HG03565 (cell line): ENCODE measurements at regions not wholly inside any gene's neighbourhood (a gene's known extent, or its start where the extent isn't known, plus 50 kb on each side); places are given as distances from the start of the nearest gene placed in this dataset.

Source experiments
- ATAC-seq: cut with Tn5 transposase; IDR thresholded peaks from one replicate; pipeline ENCODE4 v1.9.1; 2021; ENCODE audit warnings: mild to moderate bottlenecking, moderate library complexity; ENCODE audit not compliant: unreplicated experiment

GRCh38 chr11:32200136-32200847, 109.4 kb downstream of the RCN1 start:
- ATAC-seq, result no peak

- ATAC-seq, result no peak
Measured at GRCh38 chr11:32204751-32205150, 113.9 kb downstream of the RCN1 start.

DNA sequence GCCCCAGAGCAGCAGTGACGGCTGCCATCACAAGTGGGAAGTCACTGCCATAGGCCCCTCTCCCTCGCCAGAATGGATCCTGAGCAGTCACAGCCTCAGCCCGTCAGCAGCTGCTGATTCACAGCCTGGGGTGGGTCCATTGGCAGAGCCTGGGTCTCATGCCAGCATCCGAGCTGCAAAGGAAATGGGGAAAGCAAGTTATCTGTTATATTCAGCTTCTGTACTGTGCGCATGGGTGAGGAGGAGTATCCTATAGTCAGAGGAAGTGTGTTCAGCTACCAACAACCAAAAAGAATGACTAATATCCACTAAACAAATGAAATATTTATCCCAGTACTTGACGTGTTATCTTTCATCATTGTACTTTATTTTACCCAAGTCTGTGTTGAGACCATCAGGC, 119.7 kb downstream of the RCN1 start:
- ATAC-seq, result no peak

DNA sequence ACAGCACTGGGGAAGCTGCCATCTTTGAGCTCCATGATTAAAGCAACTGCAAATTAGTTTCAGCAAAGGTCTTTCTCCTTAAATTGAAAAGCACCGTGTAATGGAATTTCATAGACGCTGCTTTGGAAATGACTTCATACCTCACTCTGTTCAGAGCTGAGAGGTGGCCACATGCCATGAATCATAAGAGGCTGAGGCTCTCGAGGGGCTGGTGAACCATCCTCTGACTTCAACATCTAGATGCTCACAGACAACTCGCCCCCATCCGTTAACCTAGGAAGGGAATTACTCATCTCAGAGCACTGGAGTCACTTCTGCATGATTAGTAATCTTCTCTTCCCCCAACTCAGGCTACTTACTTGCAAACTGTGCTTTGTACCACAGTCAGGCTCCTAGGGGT, 122.3 kb downstream of the RCN1 start:
- peak; percentile 53 for ATAC-seq

DNA sequence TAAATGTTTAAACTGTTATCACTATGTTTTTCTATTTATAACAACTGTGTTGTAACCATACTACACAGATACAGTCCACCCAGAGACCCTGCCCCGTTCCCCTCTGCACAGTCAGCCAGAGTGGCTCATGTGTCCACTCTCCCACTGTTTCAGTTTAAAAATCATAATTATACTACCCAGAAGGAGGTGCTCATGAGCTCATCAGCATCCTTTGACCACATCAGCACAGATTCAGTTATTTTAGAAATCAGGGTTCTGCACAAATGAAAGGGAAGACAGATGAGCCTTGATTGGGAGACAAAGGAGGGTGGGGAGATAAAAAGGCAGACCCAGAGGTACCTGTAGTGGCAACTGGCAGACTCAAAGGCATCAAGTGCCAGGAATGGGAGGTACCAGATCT, 124.3 kb downstream of the RCN1 start:
- ATAC-seq, result no peak

DNA sequence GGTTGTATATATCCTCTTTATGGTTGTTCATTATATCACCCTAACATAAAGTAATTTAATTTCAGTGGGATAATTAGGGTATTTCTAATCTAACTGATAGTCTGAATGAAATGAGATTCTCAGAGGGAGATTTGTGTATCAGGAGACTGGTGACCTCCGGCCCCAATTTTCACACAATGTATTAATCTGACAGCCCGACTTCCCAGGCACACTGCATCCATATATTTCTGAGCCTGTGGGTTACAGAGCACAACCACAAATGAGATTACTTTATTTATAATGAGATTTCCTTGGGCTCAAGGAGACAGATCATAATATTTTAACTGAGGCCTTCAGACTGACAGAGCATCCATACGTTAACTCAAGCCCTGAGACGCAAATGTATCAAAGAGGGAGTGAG, 125.9 kb downstream of the RCN1 start:
- no peak for ATAC-seq

GRCh38 chr11:32219320-32219719, 128.4 kb downstream of the RCN1 start:
- no peak for ATAC-seq

- ATAC-seq, result no peak
Measured at GRCh38 chr11:32221476-32222032, 130.7 kb downstream of the RCN1 start.

DNA sequence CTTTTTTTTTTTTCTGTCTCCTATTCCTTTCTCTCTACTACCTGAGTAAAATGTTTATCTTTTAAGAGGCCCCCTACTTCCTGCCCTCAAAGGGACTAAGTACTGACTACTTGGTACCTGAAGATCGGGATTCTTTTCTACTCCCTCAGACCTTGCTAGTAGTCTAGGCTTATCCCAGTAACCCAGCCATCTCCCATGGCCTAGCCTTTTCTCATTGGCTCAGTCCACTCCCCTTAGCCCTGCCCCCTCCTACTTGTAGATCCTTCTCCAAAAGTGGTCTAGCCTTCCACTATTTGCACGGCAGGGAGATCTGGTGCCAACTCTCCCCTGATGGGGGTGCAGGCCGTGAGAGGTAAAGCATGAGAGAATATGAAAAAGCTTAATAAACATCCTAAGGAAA, 133.7 kb downstream of the RCN1 start:
- ATAC-seq, result no peak

GRCh38 chr11:32225571-32226285, 134.9 kb downstream of the RCN1 start:
- ATAC-seq, result no peak

DNA sequence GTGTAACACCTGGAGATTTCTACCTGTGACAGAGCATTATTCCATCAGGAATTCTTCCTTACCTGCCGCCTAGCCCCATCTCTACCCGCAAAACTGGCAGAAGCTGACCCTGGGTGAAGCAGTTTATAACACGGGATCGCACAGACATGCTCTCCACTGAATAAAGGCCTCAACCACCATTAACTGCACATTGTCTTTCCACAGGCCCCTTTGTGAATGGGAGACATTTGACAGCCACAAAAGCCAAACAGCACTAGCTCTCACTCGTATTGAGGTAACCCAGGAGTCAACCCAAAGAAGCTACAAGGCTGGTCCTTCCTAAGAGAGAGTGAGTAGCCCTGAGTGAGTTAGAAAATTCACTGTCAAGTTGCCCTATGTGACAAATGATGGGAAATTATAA, 135.6 kb downstream of the RCN1 start:
- ATAC-seq, result no peak

GRCh38 chr11:32229576-32230240, 138.8 kb downstream of the RCN1 start:
- ATAC-seq, result no peak

GRCh38 chr11:32231909-32232493, 141.1 kb downstream of the RCN1 start:
- ATAC-seq, result peak; percentile 85

GRCh38 chr11:32232516-32232915, 141.6 kb downstream of the RCN1 start:
- no peak for ATAC-seq

DNA sequence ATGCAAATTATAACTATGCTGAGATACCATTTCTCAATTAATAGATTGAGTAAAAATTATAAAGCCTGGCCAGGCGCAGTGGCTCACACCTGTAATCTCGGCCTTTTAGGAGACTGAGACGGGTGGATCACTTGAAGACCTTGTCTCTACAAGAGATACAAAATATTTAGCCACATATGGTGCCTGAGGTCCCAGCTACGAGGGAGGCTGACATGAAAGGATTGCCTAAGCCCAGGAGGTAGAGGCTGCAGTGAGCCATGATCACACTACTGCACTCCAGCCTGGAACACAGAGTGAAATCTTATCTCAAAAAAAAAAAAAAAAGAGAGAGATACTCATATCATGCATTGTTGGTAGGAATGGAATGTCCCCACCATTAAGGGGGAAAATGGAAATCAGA, 142.4 kb downstream of the RCN1 start:
- no peak for ATAC-seq

GRCh38 chr11:32233928-32234327, 143.1 kb downstream of the RCN1 start:
- ATAC-seq, result no peak

DNA sequence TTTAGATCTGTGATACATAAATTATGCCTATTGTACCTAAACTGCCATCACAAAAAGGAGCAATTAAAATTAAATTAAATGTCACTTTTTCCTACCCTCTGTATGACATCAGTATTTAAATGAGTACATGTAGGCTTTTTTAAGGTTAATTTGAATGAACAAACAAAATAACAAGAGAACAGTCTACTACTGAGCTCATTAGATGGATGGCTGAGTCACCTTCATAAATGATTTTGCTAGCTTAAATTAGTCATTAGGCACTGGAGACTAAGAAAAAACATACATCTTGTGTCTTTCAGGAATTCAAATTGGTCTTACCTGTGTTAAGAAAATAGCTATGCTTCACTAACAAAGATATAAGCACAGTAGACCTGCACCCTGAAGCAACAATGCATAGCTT, 153.6 kb downstream of the RCN1 start:
- ATAC-seq, result no peak

DNA sequence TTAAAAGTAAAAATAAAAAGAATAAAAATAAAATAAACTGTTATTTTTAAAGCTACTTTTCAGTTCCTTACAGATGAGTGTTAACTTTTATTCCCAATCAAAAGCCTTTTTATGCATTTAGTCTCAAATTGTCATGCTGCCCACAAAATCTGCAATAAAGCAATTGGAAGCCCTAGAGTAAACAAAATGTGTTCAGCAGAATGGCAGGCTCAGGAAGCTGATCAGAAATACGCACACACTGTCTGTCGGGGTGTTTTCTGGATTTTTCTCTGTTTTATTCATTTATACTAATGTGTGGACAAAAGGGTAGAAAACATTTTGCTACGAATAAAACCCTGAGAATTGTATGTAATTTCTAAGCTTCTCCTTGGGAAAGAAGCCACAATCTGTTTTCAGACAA, 162.8 kb downstream of the RCN1 start:
- no peak for ATAC-seq

- no peak for ATAC-seq
Measured at GRCh38 chr11:32255841-32256240, 165.0 kb downstream of the RCN1 start.

DNA sequence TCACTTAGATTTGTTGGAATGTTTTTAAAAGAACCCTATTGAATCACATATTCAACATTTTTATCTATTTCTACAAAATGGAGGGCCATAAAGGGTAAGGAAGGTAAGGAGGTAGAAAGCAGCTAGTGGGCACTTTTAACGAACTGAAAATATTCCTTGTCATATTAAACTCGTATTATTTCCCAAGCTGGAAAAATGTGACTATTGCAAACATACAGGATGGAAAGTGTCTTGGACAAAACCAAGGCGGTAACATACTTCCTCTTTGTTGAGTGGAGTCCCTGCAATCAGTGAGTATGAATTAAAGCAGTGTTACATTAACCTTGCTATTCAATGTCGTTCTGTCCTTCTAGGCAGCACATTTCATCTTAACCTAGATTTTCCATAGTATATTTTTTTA, 165.6 kb downstream of the RCN1 start:
- ATAC-seq, result no peak

DNA sequence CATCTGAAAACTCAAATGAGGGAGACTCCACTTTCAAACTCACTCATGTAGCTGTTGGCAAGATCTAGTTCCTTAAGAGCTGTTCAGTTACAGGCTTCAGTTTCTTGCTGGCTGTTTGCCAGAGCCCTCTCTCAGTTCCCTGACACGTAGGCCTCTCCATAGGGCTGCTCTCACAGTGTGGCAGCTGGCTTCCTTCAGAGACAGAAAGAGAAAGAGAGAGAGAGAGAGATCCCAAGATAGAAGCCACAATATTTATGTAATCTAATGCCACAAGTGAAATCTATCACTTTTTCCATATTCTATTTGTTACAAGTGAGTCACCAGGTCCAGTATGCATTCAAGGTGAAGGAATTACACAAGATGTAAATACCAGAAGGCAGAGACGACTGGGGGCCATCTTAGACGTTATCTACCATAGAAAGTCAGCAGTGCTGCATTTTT, 168.8 kb downstream of the RCN1 start:
- peak; percentile 97 for ATAC-seq
